Islet of Langerhans (tissue), 1 donor: ENCODE measurements at regions not wholly inside any gene's neighbourhood (a gene's known extent, or its start where the extent isn't known, plus 50 kb on each side); places are given as distances from the start of the nearest gene placed in this dataset.
"Not testable (repeated sequence)": the region's sequence is repeated elsewhere in the genome, so short reads cannot be mapped to it uniquely, and the experiment has no call there.

Experiments used
- FAIRE-seq: peaks from one replicate; lab custom pipeline; 2011; peaks lifted over from hg19 to GRCh38; lab: Jason Lieb, UNC

- no peak for FAIRE-seq
Observed at GRCh38 chr16:60655514-60656153, 1380.6 kb downstream of the CDH8 start.

GRCh38 chr16:60651346-60651745 is 1384.9 kb downstream of the CDH8 start:
- FAIRE-seq = no peak

GRCh38 chr16:60648290-60648689 is 1387.9 kb downstream of the CDH8 start:
- no peak for FAIRE-seq

- not testable (repeated sequence) for FAIRE-seq
Observed at GRCh38 chr16:60647388-60647787, 1388.8 kb downstream of the CDH8 start.

GRCh38 chr16:60646631-60647030 is 1389.6 kb downstream of the CDH8 start:
- FAIRE-seq = no peak

- no peak for FAIRE-seq
Observed at GRCh38 chr16:60645541-60645940, 1390.7 kb downstream of the CDH8 start.

GRCh38 chr16:60642956-60643355 is 1393.3 kb downstream of the CDH8 start:
- FAIRE-seq = no peak

GRCh38 chr16:60641067-60641665 is 1395.1 kb downstream of the CDH8 start:
- FAIRE-seq = no peak

- FAIRE-seq = no peak
Observed at GRCh38 chr16:60640038-60640437, 1396.2 kb downstream of the CDH8 start.

- FAIRE-seq = not testable (repeated sequence)
Observed at GRCh38 chr16:60636636-60637035, 1399.6 kb downstream of the CDH8 start.

GRCh38 chr16:60636117-60636516 is 1400.1 kb downstream of the CDH8 start:
- FAIRE-seq = no peak

- FAIRE-seq = no peak
Observed at GRCh38 chr16:60635548-60635947, 1400.7 kb downstream of the CDH8 start.

- FAIRE-seq = no peak
Observed at GRCh38 chr16:60611844-60612243, 1424.4 kb downstream of the CDH8 start.

GRCh38 chr16:60608971-60609370 is 1427.3 kb downstream of the CDH8 start:
- FAIRE-seq = no peak

- not testable (repeated sequence) for FAIRE-seq
Observed at GRCh38 chr16:60605652-60606051, 1430.6 kb downstream of the CDH8 start.

- no peak for FAIRE-seq
Observed at GRCh38 chr16:60605176-60605575, 1431.1 kb downstream of the CDH8 start.

GRCh38 chr16:60586493-60586892 is 1449.7 kb downstream of the CDH8 start:
- FAIRE-seq = no peak

GRCh38 chr16:60582528-60582927 is 1453.7 kb downstream of the CDH8 start:
- FAIRE-seq = no peak

- FAIRE-seq = no peak
Observed at GRCh38 chr16:60566901-60567300, 1469.3 kb downstream of the CDH8 start.

- FAIRE-seq = no peak
Observed at GRCh38 chr16:60564588-60564987, 1471.7 kb downstream of the CDH8 start.

- no peak for FAIRE-seq
Observed at GRCh38 chr16:60563166-60563565, 1473.1 kb downstream of the CDH8 start.

- FAIRE-seq = no peak
Observed at GRCh38 chr16:60558936-60559335, 1477.3 kb downstream of the CDH8 start.

GRCh38 chr16:60553090-60553757 is 1483.0 kb downstream of the CDH8 start:
- no peak for FAIRE-seq

GRCh38 chr16:60541535-60541934 is 1494.7 kb downstream of the CDH8 start:
- no peak for FAIRE-seq
